Activated T-cell treated with anti-CD3 and anti-CD28 coated beads, Interleukin-2, amount 50 U/mL, for 48 hours (primary cell): ENCODE measurements at regions not wholly inside any gene's neighbourhood (a gene's known extent, or its start where the extent isn't known, plus 50 kb on each side); places are given as distances from the start of the nearest gene placed in this dataset.

Source experiments
- DNase-seq, 2 experiments: peaks; one replicate each; pipeline ENCODE4 v3.0.0-alpha.2; 2020

- no peak for DNase-seq
Measured at GRCh38 chr13:104436555-104436954, 1370.3 kb upstream of the SLC10A2 start.

- DNase-seq: no peak
Measured at GRCh38 chr13:104431895-104432294, 1365.7 kb upstream of the SLC10A2 start.

DNA sequence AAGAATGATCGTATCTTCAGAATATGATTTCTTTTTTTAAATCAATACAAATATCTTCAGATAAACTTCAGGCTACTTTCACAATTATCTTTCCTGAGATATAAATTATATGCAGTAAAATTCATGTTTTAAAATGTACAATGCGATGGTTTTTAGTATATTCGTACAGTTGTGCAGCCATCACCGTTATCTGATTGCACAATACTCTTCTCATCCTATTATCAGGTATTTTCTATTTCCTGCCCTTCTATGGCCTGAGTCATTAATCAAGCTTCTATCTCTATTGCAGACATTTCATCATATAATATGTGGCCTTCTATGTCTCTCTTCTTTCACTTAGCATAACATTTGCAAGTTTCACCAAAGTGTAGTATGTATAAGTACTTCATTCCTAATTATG, 1360.2 kb upstream of the SLC10A2 start:
- DNase-seq: no peak

DNA sequence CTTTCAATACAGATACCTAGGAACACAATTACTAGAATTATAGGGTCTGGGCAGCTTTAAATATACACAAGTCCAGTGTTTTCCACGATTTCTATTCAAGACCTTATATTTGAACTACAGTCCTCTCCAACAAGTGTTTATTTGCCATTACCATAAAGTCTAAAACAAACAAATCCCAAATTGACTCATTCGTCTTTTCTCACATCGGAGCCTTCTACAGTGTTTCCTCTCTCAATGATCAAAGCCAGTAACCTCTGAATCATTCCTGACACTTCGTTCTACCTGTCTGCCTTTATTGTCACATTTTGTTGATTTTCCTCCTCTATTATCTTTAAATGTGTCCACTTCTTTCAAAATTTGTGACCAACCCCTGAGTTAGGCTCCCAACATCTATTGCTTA, 1356.5 kb upstream of the SLC10A2 start:
- no peak for DNase-seq

DNA sequence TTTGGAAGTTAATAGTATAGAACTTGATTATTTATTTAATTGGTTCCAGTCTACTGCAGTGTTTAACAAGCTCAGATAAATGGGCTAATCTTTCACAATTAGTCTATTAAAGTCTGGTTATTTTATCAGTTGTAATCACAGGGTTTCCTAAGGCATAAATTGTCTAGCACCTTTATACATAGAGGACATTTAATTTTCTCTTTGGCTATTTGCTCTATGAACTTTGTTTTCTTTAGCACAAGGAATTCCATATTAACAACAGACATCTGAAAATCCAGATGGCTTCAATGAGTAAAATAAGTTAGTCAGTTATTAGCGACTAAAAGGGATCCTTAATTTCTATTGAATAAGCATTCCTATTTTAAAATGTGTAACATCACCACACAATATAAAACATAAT, 1350.8 kb upstream of the SLC10A2 start:
- no peak for DNase-seq

GRCh38 chr13:104414771-104415170, 1348.6 kb upstream of the SLC10A2 start:
- DNase-seq: no peak

- no peak for DNase-seq
Measured at GRCh38 chr13:104414181-104414580, 1348.0 kb upstream of the SLC10A2 start.

DNA sequence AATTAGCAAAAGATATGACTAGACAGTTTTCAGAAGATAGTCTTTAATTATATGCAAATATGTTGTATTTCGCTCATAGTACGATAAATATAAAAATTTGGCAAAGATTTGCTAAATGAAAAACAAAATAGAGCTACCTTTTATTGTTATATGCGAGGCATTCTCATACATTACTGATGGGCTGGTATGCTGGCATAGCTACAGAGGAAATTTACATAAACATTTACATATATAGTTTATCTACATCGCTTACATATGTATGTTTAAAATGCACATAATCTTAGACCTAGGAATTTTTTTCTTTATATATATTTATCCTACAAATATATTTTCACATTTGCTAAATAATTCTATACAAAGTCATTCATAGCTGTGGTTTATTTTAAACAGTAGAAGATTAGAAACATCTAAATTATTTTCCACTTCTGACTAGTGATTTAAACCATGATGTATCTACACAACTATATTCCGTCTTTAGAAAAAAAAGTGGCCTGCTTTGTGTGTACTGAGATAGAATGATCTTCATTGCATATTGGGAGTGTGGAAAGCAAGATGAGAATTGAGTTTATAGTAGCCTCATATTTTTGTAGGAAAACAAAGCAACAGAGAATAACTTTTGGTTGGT, 1345.0 kb upstream of the SLC10A2 start:
- DNase-seq: no peak

GRCh38 chr13:104408733-104409132, 1342.5 kb upstream of the SLC10A2 start:
- no peak for DNase-seq

GRCh38 chr13:104404325-104404724, 1338.1 kb upstream of the SLC10A2 start:
- no peak for DNase-seq

DNA sequence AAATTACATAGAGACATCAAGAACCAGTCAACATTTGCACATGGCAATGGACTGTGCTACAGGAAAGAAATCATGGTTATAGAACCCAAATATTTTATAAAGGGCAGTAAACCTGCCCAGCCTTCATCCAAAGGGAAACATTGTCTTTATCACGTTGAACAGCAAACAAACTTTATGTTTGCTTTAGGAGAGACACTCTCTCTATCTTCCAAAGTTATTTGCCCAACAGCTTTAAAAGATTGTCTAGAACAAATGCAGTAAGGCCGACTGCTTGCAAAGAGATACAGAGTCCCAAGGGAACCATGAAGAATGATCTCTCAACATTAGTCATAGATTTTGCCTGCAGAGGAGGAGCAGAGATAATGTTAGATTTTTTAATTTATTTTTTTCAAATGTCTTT, 1323.5 kb upstream of the SLC10A2 start:
- DNase-seq: no peak

- no peak for DNase-seq
Measured at GRCh38 chr13:104387510-104387909, 1321.3 kb upstream of the SLC10A2 start.

GRCh38 chr13:104385404-104385803, 1319.2 kb upstream of the SLC10A2 start:
- DNase-seq: no peak

DNA sequence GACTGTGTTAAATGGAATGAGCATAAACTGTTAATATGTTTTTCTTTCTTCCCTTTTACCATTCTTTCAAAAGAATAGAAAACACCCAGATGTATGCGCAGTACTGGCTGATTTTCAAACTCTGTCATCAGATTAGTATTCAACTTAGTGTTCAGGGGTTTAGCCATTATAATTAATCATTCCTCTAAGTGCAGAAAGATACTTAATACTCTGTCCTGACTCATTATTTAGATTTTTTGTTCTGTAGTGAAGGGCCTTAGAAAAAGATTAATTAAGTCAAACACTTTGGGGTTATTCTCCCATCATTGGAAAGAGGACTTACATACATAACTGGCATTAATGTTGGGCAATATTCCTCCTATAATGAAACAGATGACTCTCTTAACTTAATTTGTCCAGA, 1316.7 kb upstream of the SLC10A2 start:
- no peak for DNase-seq

GRCh38 chr13:104376588-104376987, 1310.4 kb upstream of the SLC10A2 start:
- DNase-seq: no peak

DNA sequence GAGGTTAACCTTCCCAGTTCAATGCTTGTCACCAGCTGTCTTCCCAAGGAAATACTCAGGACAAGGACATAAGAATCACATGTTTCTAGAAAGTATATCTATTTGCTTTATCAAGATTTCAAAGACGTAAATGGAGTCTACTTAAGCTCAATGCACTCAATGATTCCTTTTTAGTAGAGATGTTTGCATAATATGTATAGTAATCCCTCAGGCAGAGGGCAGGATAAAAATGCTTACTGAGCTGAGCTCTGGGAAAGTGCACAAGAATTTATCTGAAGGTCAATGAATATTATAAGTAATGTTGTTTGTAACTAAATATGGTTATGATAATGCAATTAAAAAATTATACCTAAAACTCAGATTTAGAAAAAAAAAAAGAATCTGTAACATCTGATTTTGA, 1309.4 kb upstream of the SLC10A2 start:
- no peak for DNase-seq

GRCh38 chr13:104372095-104372655, 1306.0 kb upstream of the SLC10A2 start:
- no peak for DNase-seq

DNA sequence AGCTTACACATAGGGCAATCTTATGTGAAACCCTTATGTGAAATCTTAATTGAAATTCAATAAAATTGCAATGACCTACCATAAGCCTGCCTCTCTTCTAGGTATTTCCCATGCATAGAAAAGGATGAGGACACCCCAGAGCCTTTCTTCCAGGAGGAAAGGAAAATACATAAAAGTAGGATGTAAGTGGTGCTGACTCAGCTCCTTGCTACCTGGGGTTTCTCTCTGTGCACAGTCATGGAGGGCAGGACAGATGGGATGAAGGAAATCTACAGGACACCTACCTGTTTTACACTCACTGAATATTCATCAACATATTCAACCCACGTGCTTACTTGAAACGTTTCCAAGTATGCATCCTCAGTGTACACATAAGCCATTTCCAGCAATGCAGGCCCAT, 1299.2 kb upstream of the SLC10A2 start:
- DNase-seq: no peak

- no peak for DNase-seq
Measured at GRCh38 chr13:104357672-104358354, 1291.6 kb upstream of the SLC10A2 start.

DNA sequence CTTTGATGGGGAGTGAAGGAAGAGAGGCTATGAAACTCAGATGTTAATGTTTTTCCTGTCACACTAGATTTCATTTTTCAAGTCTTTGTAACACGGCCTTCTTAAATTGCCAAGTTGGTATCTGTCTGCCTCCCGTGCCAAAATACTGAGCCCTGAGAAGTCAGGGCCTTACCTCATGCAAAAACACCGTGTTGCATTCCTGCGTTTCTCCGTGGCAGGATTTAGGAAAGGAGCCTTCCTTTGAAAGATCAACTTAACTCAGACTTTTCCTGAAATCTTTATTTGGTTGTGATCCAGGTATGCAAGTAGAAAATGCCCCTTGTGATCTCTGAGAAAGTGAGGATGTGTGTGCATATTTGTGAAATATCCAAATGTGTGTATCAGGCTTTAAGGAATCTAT, 1291.0 kb upstream of the SLC10A2 start:
- no peak for DNase-seq

DNA sequence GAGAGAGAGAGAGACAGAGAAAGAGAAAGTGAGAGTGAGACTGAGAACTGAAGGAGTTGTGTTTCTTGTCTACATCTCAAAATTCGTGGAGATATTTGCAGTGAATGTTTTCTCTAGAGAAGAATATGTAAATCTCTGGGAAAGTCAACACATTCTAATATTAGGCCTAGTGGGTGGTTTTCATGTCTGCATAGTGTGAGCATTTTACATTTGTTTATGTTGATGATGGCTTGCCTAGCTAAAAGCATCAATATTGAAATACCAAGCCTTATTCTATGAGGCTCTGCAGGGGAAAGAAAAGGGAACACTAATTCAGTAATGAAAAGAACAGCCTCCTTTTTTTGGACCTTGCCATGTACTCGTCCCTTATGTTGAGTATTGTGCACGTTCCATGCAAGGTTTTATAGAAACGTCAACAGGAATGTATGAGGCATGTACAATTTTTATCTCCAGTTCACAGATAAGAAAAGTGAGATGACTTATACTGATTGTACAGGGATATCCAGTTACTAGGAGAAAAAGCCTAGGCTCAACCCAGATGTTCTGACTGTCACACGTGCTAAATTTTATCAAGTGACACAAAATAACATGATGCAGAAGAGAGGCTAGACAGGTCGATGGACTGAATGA, 1288.9 kb upstream of the SLC10A2 start:
- DNase-seq: no peak

- DNase-seq: no peak
Measured at GRCh38 chr13:104327211-104327610, 1261.0 kb upstream of the SLC10A2 start.

- no peak for DNase-seq
Measured at GRCh38 chr13:104326523-104326922, 1260.3 kb upstream of the SLC10A2 start.

DNA sequence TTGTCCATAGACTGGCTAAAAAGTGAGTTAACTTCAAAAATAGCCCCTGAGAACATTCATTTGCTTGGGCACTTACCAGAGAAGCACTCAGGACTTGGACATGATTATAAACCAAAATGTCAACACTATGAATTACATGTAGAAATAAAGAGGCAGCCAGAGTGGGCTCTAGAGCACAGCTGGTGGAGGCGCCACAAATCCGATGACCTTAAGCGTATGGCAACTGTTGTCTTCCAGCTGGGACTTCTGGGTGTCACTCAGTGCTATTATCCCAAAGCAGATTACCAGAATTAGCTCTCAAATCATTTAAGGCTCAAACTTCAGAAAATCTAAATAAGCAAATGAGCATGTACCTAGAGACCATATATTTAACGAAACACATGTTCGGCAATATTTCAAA, 1255.5 kb upstream of the SLC10A2 start:
- no peak for DNase-seq
